Retinal pigment epithelial cell (primary cell): ENCODE measurements at regions not wholly inside any gene's neighbourhood (a gene's known extent, or its start where the extent isn't known, plus 50 kb on each side); places are given as distances from the start of the nearest gene placed in this dataset.

Source experiments
- DNase-seq: peaks from one replicate; pipeline ENCODE4 v3.0.0-alpha.2; 2010; ENCODE audit warnings: low read depth
- H3K4me3 ChIP-seq: 2 replicates; pipeline ENCODE4 v1.5.1; 2011; ENCODE audit warnings: mild to moderate bottlenecking, low read length, control low read depth, moderate library complexity
- TF ChIP-seq, protein P1 (sequence below): conservative IDR thresholded peaks from 2 replicates; pipeline ENCODE4 v1.5.1; 2011; ENCODE audit warnings: low read depth, low read length, control low read depth, inconsistent platforms

DNA sequence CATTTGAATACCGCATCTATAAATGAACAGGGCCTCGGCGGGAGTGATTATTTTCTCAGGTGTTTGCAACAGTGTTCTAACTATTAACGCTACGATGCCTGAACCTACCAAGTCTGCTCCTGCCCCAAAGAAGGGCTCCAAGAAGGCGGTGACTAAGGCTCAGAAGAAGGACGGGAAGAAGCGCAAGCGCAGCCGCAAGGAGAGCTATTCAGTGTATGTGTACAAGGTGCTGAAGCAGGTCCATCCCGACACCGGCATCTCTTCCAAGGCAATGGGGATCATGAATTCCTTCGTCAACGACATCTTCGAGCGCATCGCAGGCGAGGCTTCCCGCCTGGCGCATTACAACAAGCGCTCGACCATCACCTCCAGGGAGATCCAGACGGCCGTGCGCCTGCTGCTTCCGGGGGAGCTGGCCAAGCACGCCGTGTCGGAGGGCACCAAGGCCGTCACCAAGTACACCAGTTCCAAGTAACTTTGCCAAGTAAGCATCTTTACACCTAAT is 70.9 kb downstream of the HFE start:
- DNase-seq = no peak
- peak overlapping the region; percentile 83 for H3K4me3 ChIP-seq
- TF ChIP-seq, protein P1, sequence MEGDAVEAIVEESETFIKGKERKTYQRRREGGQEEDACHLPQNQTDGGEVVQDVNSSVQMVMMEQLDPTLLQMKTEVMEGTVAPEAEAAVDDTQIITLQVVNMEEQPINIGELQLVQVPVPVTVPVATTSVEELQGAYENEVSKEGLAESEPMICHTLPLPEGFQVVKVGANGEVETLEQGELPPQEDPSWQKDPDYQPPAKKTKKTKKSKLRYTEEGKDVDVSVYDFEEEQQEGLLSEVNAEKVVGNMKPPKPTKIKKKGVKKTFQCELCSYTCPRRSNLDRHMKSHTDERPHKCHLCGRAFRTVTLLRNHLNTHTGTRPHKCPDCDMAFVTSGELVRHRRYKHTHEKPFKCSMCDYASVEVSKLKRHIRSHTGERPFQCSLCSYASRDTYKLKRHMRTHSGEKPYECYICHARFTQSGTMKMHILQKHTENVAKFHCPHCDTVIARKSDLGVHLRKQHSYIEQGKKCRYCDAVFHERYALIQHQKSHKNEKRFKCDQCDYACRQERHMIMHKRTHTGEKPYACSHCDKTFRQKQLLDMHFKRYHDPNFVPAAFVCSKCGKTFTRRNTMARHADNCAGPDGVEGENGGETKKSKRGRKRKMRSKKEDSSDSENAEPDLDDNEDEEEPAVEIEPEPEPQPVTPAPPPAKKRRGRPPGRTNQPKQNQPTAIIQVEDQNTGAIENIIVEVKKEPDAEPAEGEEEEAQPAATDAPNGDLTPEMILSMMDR = no peak

DNA sequence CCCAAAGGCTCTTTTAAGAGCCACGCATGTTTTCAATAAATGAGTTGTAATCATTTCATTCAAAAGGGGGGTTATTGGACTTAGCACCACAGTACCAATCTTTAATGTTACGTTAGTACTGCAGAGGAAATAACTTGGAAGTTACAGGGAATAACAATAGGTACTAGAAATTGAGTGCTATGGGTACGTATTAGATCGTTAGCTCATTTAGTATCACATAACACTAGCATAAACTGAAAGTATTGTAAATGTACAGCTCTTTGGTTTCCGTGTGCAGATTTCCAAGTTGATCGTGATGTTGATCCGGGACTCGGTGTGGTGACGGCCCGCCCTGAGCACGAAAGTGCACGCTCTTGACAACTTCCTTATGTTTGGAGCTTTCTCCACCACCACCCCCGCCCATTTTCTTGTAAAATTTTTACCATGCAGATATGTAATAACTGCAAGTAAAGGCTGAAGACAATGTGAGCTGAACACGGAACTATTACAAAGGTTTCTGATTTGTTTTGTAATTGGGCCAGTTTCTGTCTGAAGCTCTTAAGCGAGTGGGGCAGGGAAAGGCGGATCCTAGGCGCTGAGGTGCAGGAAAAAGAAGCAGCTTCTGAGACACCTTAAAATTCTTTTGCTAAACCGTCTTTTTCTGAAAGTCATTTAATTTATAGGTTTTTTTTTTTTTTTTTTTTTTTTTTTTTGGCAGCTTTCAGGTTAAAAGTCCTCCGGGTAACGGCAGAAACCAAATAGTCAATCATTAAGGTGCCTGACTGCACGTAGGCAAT is 71.5 kb downstream of the HFE start:
- peak overlapping the region; percentile 83 for H3K4me3 ChIP-seq
- no peak for DNase-seq
- TF ChIP-seq, protein P1 = no peak

DNA sequence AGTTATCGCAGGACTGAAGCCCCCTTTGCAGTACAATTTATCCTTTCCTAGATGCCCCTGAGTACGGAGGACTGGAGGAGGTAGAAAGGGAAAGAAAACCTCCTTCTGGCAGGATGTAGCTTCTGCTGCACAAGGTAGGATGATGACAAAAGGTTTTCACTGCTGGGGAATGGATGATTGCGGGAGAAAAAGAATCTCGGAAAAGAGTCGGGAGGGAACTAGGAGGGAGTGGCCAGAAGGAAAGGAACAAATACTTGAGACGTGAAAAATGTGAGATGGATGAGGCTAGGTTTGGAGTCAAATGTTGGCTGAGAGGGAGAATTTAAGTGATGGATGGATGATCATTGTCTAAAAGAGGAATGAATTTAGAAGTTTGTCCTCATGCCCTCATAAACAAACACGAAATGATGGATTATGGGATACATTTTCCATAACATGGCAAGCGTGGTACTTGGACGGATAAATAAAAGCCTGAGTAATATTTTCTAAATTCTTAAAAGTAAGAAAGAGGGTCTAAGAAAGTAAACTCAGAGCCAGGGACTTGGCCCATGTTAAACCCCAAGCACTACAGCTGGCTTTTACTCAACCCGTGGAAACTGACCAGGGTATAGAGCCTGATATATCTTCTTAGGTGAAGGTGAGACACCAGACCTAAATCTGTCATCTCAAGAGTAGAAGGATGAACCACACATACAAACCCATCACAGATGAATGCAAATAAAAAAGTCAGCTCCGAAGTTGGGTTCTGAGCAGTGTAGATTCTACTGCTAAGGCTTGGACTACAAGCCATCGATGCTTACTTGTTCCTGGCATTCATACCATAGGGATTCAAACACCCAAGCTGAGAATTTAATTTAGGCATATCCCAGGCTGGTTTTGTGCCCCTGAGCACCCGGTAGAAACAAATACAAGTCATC is 72.4 kb downstream of the HFE start:
- TF ChIP-seq, protein P1 = no peak
- peak overlapping the region; percentile 83 for H3K4me3 ChIP-seq
- DNase-seq = no peak

DNA sequence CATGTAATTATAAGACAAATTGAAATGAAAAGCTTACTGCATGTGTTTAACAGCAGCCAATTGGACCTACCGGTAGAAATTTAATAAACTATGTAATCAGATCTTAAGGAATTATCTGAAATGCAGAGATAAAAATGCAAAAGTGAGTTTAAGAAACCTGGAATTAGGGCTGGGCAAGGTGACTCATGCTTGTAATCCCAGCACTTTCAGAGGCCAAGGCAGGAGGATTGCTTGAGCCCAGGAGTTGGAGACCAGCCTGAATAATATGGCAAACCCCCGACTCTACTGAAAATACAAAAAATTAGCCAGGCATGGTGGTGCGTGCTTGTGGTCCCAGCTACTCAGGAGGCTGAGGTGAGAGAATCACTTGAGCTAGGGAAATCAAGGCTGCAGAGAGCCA is 74.1 kb downstream of the HFE start:
- no peak overlapping the region for H3K4me3 ChIP-seq
- TF ChIP-seq, protein P1 = no peak
- DNase-seq = no peak

DNA sequence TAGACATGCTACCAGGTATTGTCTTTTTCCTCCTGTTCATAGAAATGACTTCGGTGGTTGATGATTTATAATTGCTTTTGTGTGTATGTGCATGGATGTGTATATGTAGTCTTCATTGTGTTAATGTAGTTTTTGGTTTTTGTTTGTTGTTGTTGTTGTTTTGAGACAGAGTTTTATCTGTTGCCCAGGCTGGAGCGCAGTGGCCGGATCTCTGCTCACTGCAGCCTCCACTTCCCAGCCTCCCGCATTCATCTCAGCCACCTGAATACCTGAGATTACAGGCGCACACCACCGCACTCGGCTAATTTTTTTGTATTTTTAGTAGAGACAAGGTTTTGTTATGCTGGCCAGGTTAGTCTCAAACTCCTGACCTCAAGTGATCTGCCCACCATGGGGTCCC is 75.2 kb downstream of the HFE start:
- DNase-seq = no peak
- TF ChIP-seq, protein P1 = no peak
- no peak overlapping the region for H3K4me3 ChIP-seq

DNA sequence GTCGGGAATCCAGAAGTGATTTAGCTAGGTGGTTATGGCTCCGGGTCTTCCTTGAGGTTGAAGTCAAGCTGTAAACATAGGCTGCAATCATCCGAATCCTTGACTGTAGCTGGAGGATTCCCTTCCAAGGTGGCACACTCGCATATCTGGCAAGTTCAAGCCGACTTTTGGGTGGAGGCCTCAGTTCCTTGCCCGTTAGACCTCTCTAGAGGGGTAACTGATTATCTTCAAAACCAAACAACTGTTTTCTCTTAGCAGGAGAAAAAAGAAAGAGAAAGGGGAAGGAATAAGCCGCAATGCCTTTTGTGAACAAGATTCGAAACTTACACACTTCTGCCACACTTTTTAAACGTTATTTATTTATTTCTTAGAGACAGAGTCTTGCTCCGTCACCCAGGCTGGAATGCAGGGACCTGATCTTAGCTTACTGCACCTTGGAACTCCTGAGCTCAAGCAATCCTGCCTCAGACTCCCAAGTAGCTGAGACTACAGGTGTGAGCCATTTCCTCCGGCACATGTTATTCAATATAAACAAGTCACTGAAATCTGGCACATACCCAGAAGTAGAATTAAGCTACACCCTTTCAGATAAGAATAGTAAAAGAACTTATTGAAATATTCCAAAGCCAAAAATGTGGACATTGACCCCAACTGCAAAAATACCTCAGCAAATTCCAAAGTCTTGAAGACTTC is 76.3 kb downstream of the HFE start:
- TF ChIP-seq, protein P1 = no peak
- H3K4me3 ChIP-seq = no peak overlapping the region
- no peak for DNase-seq
